WI38 (cell line): ENCODE measurements at regions not wholly inside any gene's neighbourhood (a gene's known extent, or its start where the extent isn't known, plus 50 kb on each side); places are given as distances from the start of the nearest gene placed in this dataset.

Source experiments
- H3K4me3 ChIP-seq: 2 replicates; pipeline ENCODE4 v1.5.1; 2011; ENCODE audit warnings: low read depth, mild to moderate bottlenecking, control low read depth, low read length
- CTCF ChIP-seq: IDR thresholded peaks from 2 replicates; pipeline ENCODE4 v1.5.1; 2012; ENCODE audit warnings: low read depth, mild to moderate bottlenecking, control low read depth, low read length

DNA sequence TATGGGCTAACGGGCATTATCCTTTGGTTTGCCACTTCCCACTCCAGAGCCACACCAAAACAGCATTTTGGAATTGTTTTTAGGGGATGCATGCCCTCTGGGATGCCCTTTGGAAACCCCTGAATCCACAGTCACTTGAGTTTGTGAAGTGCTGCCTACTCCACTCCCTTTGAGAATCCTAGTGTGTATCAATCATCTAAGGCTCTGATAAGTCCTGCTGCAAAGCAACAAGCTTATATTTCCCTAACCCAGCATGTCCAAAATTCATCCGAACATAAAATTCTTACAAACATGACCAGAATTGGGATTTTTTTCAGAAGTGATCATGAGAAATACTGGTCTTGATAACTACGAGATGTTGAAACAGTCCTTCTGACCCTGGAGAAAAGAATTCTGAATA, 387.9 kb downstream of the MN1 start:
- no peak for TF ChIP-seq CTCF
- no peak overlapping the region for H3K4me3 ChIP-seq

- H3K4me3 ChIP-seq = no peak overlapping the region
- TF ChIP-seq CTCF = no peak
These were observed 384.8 kb downstream of the MN1 start for GRCh38 chr22:27416511-27417420.

GRCh38 chr22:27417421-27417814, 384.1 kb downstream of the MN1 start:
- no peak overlapping the region for H3K4me3 ChIP-seq
- no peak for TF ChIP-seq CTCF

- H3K4me3 ChIP-seq = no peak overlapping the region
- no peak for TF ChIP-seq CTCF
These were observed 383.3 kb downstream of the MN1 start for GRCh38 chr22:27418261-27418660.

- no peak for TF ChIP-seq CTCF
- H3K4me3 ChIP-seq = no peak overlapping the region
These were observed 382.1 kb downstream of the MN1 start for GRCh38 chr22:27419473-27419872.

DNA sequence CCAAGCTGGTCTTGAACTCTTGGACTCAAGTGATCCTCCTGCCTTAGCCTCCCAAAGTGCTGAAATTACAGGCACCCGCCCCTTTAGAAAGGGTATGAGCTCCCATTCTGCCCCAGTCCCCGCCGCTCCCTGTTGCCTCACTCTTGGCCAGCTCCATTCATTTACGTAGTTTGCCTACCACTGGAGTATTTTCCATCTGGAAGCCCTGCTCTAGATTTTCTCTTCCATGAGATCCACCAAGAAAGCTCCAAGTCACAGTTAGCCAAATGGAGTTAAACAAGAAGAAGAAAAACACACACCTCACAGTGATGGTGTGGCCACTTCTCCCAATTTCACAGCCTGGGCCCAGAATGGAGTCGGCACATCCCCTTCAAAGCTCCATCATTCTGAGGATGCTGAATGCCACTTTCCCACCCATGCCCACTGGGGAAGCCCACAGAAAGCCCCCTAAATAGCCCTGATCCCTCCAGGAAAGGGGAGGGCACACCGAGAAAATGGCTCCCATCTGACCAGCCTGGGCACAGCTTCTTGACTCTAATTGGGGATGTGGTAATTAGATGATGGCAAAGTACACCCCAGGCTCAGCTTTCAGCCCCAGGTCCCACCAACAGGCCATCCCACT, 381.2 kb downstream of the MN1 start:
- no peak overlapping the region for H3K4me3 ChIP-seq
- TF ChIP-seq CTCF = no peak

- no peak for TF ChIP-seq CTCF
- H3K4me3 ChIP-seq = no peak overlapping the region; the same call in 1 of the 2 replicates
These were observed 380.7 kb downstream of the MN1 start for GRCh38 chr22:27420817-27421361.
